SKM-1 treated with dmso at 0.1 percent for 144 hours (cell line): ENCODE measurements at regions not wholly inside any gene's neighbourhood (a gene's known extent, or its start where the extent isn't known, plus 50 kb on each side); places are given as distances from the start of the nearest gene placed in this dataset.
A peak's percentile ranks its signal among the peaks of the same experiment; 100 is the strongest.

Source experiments
- DNase-seq: peaks from one replicate; lab custom pipeline; 2025; ENCODE audit not compliant: unreplicated experiment; lab: John Stamatoyannopoulos, UW

DNA sequence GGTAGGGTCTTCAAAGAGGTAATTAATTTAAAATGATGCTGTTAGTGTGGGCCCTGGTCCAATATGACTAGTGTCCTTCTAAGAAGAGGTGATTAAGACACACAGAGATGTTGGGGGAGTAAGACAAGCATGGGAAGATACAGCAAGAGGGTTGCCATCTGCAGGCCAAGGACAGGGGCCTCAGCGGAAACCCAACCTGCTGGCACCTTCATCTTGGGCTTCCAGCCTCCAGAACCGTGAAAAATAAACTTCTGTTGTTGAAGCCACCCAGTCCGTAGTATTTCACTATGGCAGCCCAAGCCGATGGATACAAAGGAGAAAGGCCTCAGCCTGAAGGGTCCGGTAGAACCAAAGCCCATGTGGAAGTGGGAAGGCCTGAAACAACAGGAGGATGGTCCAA is 161.7 kb upstream of the UBE2E1 start:
- no peak for DNase-seq

- DNase-seq = no peak
These were observed 161.1 kb upstream of the UBE2E1 start for GRCh38 chr3:23644676-23645075.

DNA sequence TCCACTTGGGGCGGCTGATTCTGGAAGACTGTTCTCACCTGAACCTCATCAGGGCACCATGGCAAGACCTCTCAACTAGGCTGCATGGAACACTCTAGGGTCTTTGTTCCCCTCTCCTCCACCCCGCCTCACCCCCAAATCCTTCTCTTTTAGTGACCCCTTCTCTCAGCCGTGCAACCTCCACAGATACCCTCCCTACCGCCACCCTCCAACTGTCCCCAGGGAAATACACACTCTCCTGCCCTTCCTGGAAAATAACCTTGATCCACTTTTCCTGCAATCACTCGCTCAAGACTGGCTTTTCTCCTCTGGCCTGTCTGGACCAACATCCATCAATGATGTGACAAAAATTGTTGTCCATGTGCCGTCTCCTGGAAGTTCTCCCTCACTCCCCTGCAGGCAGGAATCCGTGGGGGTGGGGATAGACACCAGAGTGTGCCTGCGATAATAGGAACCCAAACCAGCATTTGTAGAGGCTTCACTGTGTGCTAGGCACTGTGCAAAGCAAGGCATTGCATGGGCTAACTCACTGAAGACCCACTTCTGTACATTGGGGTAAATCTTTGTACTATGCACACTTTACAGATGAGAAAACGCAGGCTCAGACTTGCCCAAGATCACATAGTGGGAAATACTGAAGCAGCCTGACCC is 160.1 kb upstream of the UBE2E1 start:
- no peak for DNase-seq

GRCh38 chr3:23646184-23646920 is 159.4 kb upstream of the UBE2E1 start:
- no peak for DNase-seq

- DNase-seq = no peak
These were observed 158.0 kb upstream of the UBE2E1 start for GRCh38 chr3:23647706-23648258.

DNA sequence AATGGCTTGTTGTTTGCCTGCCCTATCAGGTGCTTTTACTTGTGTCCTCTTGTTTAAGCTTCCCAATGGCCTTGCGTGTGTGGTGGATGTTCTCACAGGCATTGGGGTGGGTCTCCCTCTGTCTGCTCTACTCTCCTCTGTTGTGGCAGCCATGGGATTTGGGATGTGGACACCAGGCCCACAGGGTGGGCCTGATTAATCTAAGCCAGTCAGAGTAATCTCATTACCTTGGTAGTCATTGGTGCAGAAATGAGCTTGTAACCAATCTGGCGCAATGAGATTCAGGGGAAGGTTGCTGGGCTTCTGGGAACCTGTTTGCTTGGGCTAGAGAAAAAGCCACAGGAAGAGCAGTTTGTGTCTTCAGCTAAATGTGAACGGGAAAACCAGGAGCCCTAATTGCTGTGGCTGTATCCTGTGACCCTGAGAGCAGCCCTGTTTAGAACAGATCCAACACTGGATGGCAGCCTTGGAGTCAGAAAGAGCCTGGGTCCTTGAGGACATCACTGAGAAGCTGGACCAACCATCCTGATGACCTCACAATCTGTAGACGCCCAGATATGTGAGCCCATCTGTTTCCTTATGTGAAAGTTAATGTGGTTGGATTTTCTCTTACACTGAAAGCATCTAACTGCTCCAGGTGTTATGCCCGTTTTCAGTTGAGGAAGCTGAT is 157.3 kb upstream of the UBE2E1 start:
- DNase-seq = no peak

DNA sequence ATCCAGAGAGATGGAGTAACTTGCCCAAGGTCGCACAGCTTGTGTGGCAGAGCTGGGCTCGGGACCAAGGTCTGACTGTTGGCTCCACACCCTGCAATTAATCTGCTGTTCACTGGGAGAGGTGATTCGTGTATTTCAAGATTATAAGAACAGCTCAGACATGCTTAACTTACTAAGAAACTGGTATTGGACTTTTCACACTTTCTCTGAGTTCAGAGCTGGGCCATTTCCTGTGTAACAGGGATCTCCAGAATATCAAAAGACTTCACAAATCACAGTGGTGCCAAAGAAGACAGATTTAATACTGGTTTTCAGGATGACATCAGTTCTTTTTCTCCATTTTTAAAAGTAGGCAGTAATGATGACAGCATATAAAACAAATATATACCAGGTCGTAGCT is 156.8 kb upstream of the UBE2E1 start:
- no peak for DNase-seq

DNA sequence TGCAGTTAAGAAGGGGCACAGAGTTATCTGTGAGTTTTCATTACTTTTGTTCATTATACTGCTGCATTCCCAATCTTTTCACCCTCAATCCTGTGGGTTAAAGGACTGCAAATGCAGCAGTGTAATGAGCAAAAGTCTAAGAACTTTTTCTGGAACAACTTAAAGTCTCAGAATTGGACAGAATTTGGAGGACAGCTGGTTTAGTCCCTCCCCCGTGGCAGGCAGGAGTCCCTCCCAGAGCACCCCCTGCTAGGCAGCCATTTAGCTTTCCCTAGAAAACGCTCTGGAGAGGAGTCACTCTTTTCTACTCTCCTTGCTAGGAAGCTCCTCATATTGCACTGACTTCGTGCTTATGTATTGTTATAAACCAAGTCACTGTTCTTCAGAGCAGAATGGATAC is 156.3 kb upstream of the UBE2E1 start:
- DNase-seq = no peak

- DNase-seq = peak; percentile 25
These were observed 155.2 kb upstream of the UBE2E1 start for GRCh38 chr3:23650371-23651140.

DNA sequence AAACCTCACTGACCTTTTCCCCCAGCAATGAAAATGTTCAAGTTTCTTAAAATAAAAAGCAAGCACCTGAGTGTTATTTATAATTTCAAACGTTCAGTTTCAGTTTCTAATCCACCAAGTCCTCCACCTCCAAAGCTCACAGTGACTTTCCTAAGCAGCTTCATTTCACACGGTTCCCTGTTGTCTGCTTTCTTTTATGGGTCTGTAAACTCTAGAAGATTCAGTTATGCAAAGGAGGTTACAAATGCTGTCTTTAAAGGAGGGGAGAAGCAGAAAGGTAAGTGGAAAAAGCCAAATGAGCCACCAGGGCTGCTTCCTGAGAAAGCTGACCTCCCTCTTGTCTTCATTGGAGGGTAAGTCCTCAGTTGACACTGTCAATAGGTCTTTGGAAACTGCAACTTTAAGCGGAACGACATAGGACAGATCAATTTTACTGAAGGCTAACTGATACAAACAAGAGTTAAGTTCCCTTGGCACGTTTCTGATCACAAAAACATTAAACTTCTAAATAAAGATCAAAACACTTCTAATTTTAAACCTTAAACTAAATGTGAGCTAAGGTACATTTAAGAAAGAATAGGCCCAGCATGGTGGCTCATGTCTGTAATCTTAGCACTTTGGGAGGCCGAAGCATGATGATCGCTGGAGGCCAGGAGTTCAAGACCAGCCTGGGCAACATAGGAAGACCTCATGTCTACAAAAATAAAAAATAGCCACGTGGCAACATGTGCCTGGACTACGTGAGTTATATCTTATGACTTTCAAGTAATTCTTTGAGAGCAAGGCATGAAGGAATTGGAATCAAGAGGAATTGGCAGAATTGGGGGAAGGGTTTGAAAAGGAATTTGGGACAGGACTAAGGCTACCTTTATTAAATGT is 151.9 kb upstream of the UBE2E1 start:
- no peak for DNase-seq

DNA sequence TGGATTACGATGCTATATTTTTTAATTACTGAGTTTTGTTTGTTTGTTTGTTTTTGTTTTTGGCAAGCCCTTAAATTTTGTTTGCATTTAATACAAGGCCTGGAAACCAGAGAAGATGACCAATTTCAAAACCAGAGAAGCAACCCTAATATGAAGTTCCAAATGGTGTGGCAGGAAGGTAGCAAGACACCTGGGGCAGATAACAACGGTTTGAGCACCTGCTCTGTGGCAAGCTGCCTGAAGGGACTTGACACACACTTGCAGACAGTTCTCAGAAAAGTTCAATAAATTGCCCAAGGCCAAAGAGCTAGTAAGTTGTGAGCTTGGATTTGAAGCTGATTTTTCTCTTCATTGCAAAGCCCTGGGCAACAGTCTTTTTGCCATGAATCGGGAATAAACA is 151.2 kb upstream of the UBE2E1 start:
- no peak for DNase-seq

DNA sequence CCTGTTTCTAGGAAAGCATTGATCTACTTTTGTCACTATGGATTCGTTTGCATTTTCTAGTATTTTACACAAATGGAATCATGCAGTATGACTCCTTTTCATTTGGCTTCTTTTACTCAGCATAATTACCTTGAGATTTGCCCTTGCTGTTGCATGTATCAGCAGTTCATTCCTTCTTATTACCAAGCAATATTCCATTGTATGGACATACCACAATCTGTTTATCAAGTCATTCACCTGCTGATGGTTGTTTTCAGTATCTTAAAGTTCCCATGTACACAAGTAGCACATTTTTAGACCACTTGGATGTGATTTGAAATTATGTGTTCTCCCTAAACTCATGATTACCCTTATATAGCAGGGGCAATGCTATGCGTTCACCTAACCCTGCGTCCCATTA is 150.0 kb upstream of the UBE2E1 start:
- DNase-seq = no peak

DNA sequence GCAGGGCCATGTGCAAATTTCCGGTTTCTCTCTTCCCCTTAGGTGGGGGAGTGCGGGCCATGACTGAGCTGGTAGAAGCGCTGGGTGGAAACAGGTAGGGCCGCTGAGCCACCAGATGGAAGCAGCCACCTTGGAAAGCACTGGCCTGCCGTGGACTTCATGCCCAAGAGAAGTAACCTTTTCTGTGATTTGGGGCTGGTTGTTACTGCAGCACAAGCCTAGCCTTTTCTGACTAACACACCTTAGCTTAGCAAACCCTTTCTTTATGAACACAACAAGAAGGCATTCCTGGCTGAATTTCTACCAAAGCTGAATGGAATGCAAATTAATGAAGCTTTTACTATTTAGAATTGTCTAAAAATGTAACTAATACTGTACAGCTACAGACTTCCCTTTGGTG is 149.6 kb upstream of the UBE2E1 start:
- no peak for DNase-seq

DNA sequence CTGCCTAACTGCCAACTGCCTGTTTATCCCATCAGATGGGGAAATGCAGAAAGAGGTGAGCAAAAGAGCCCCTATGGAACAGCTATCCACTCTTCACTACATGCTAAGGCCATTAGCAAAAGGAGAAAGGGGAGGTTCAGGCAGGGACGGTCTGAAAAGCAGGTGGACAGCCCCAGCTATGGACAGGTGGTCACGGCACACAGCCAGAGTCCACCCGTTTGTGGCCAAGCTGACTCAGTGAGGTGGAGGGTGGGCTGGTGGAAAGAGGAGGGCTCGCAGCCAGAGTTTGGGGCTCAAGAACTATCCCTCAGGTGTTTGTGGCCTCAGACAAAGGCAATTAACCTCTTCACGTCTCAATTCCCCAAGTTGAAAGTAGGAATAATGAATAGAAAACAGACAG is 148.9 kb upstream of the UBE2E1 start:
- no peak for DNase-seq

DNA sequence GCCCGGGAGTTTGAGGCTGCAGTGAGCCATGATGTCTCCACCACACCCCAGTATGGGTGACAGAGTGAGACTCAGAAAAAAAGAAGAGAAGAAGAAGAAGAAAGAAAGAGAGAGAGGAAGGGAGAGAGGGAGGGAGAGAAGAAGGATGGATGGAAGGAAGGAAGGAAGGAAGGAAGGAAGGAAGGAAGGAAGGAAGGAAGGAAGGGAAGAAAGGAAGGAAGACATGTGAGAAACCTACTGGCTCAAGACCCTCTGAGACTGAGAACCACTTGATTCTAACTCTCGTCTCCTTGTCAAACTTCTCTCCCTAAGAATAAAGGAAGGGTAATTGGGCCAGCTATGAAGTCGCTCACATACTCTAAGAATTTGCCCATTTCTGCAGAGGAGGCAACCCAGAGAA is 148.1 kb upstream of the UBE2E1 start:
- DNase-seq = no peak

DNA sequence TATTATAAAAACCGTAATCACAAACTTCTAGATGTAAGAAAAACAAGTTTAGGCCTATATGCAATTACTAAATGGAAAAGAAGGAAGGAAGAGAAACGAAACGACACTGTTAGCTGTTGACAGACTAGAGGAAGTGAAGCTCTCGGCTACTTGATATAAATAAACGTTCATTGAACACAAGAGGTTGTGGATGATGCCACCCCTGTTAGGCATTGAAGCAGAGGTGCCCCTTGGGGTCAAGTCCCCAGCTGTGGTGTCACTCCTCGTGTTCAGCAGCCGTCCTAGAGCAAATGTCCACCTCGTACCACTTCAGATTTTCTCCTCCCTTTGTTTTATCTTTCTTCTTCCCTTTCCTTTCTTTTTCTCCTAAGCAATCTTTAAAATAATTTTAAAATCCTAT is 146.5 kb upstream of the UBE2E1 start:
- DNase-seq = peak; percentile 70

DNA sequence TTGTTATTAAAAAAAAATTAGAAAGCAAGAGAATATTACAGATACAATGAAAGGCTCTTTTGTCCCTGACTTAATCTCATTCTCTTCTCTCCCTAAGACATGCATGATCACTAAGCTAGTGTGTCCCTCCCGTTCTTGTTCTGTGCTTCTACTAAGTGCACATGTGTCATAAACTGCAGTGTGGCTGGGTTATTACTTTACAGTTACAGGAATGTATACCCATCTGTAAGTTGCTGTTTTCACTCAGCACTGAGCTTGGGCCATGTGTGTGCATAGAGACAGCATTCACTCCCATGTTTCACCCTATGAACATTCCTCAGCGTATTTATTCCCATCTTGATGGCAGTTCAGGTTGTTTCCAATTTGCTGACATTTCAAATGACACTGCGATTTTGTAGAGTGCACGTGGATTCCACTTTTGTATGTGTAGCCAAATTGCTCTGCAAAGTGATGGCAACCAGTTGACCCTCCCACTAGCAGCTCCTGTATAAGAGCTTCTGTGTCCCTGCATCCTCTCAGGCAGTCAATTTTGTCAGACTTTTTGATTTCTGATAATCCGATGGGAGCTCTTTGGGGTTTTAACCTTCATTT is 145.8 kb upstream of the UBE2E1 start:
- DNase-seq = no peak

- DNase-seq = no peak
These were observed 143.6 kb upstream of the UBE2E1 start for GRCh38 chr3:23662079-23662617.

DNA sequence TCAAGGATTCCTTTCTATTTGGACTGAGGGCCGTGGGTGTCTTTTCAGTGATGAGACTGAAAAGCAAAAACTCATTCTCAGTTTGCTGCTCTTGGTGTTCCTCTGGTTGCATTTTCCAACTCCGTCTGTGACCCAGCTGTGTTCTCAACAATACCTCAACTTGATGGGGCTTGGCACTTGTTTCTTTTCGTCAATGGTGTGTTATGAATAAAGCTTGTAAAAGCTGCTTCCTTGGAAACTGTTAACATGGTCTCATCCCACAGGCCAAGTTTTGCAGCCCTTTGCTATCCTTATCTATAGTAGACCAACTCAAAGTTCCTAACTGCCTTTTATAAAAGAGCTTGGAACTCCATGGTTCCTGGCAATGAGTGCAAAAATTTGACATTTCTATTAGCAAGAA is 142.5 kb upstream of the UBE2E1 start:
- no peak for DNase-seq
